ENCODE measurements at regions not wholly inside any gene's neighbourhood (a gene's known extent, or its start where the extent isn't known, plus 50 kb on each side); places are given as distances from the start of the nearest gene placed in this dataset.

GRCh38 chr5:93078082-93079038, 502.7 kb downstream of the NR2F1-AS1 start:
- no peaks in the 10 kb centered on the region for H3K9me3 Mint-ChIP-seq
- no peak overlapping the region for H3K4me3 Mint-ChIP-seq
- H3K27me3 Mint-ChIP-seq = no peaks in the 10 kb centered on the region
- DNase-seq = no peak
- no peak overlapping the region for H3K27ac Mint-ChIP-seq
- no peaks in the 10 kb centered on the region for H3K36me3 Mint-ChIP-seq
- no peaks in the 10 kb centered on the region for H3K4me1 Mint-ChIP-seq

- Mint-ChIP-seq H3K27ac (no peak overlapping the region), H3K9me3 (no peaks in the 10 kb centered on the region), H3K4me3 (no peak overlapping the region), H3K4me1 (no peaks in the 10 kb centered on the region), H3K27me3 (no peaks in the 10 kb centered on the region), H3K36me3 (no peaks in the 10 kb centered on the region)
- no peak for DNase-seq
Measured at GRCh38 chr5:93076566-93076965, 504.5 kb downstream of the NR2F1-AS1 start.

GRCh38 chr5:93076096-93076495, 504.9 kb downstream of the NR2F1-AS1 start:
- no peak overlapping the region for H3K4me3 Mint-ChIP-seq
- DNase-seq = no peak
- H3K4me1 Mint-ChIP-seq = no peaks in the 10 kb centered on the region
- no peaks in the 10 kb centered on the region for H3K36me3 Mint-ChIP-seq
- no peaks in the 10 kb centered on the region for H3K9me3 Mint-ChIP-seq
- H3K27ac Mint-ChIP-seq = no peak overlapping the region
- H3K27me3 Mint-ChIP-seq = no peaks in the 10 kb centered on the region

GRCh38 chr5:93073547-93073946, 507.5 kb downstream of the NR2F1-AS1 start:
- Mint-ChIP-seq H3K36me3 (no peaks in the 10 kb centered on the region), H3K4me1 (no peaks in the 10 kb centered on the region), H3K27me3 (no peaks in the 10 kb centered on the region), H3K27ac (no peak overlapping the region), H3K9me3 (no peaks in the 10 kb centered on the region), H3K4me3 (no peak overlapping the region)
- no peak for DNase-seq

GRCh38 chr5:93072831-93073459, 508.1 kb downstream of the NR2F1-AS1 start:
- Mint-ChIP-seq H3K27me3 (no peaks in the 10 kb centered on the region), H3K9me3 (no peaks in the 10 kb centered on the region), H3K4me3 (no peak overlapping the region), H3K4me1 (no peaks in the 10 kb centered on the region), H3K36me3 (no peaks in the 10 kb centered on the region), H3K27ac (no peak overlapping the region)
- DNase-seq = no peak

GRCh38 chr5:93071710-93072109, 509.3 kb downstream of the NR2F1-AS1 start:
- Mint-ChIP-seq H3K27ac (no peak overlapping the region), H3K4me3 (no peak overlapping the region), H3K27me3 (no peaks in the 10 kb centered on the region), H3K4me1 (no peaks in the 10 kb centered on the region), H3K9me3 (no peaks in the 10 kb centered on the region), H3K36me3 (no peaks in the 10 kb centered on the region)
- DNase-seq = no peak

GRCh38 chr5:93070938-93071337, 510.1 kb downstream of the NR2F1-AS1 start:
- no peak for DNase-seq
- Mint-ChIP-seq H3K36me3 (no peaks in the 10 kb centered on the region), H3K27ac (no peak overlapping the region), H3K4me3 (no peak overlapping the region), H3K27me3 (no peaks in the 10 kb centered on the region), H3K4me1 (no peaks in the 10 kb centered on the region), H3K9me3 (no peaks in the 10 kb centered on the region)

GRCh38 chr5:93069276-93069675, 511.7 kb downstream of the NR2F1-AS1 start:
- Mint-ChIP-seq H3K9me3 (no peaks in the 10 kb centered on the region), H3K36me3 (no peaks in the 10 kb centered on the region), H3K4me1 (no peaks in the 10 kb centered on the region), H3K4me3 (no peak overlapping the region), H3K27ac (no peak overlapping the region), H3K27me3 (no peaks in the 10 kb centered on the region)
- DNase-seq = no peak

- Mint-ChIP-seq H3K9me3 (no peaks in the 10 kb centered on the region), H3K27me3 (no peaks in the 10 kb centered on the region), H3K4me1 (no peaks in the 10 kb centered on the region), H3K36me3 (no peaks in the 10 kb centered on the region), H3K27ac (no peak overlapping the region), H3K4me3 (no peak overlapping the region)
- DNase-seq = no peak
Measured at GRCh38 chr5:93062548-93062947, 518.5 kb downstream of the NR2F1-AS1 start.

- Mint-ChIP-seq H3K4me1 (no peaks in the 10 kb centered on the region), H3K36me3 (no peaks in the 10 kb centered on the region), H3K27ac (no peak overlapping the region), H3K4me3 (no peak overlapping the region), H3K9me3 (no peaks in the 10 kb centered on the region), H3K27me3 (no peaks in the 10 kb centered on the region)
- no peak for DNase-seq
Measured at GRCh38 chr5:93058309-93058708, 522.7 kb downstream of the NR2F1-AS1 start.

GRCh38 chr5:93057311-93057710, 523.7 kb downstream of the NR2F1-AS1 start:
- no peaks in the 10 kb centered on the region for H3K9me3 Mint-ChIP-seq
- H3K27ac Mint-ChIP-seq = no peak overlapping the region
- H3K36me3 Mint-ChIP-seq = no peaks in the 10 kb centered on the region
- no peak overlapping the region for H3K4me3 Mint-ChIP-seq
- no peaks in the 10 kb centered on the region for H3K4me1 Mint-ChIP-seq
- no peaks in the 10 kb centered on the region for H3K27me3 Mint-ChIP-seq
- no peak for DNase-seq

GRCh38 chr5:93055971-93056370, 525.0 kb downstream of the NR2F1-AS1 start:
- no peak overlapping the region for H3K4me3 Mint-ChIP-seq
- no peaks in the 10 kb centered on the region for H3K27me3 Mint-ChIP-seq
- no peaks in the 10 kb centered on the region for H3K36me3 Mint-ChIP-seq

GRCh38 chr5:93055561-93055960, 525.5 kb downstream of the NR2F1-AS1 start:
- DNase-seq = no peak
- H3K9me3 Mint-ChIP-seq = no peaks in the 10 kb centered on the region
- no peak overlapping the region for H3K27ac Mint-ChIP-seq
- H3K27me3 Mint-ChIP-seq = no peaks in the 10 kb centered on the region
- no peaks in the 10 kb centered on the region for H3K4me1 Mint-ChIP-seq
- H3K36me3 Mint-ChIP-seq = no peaks in the 10 kb centered on the region
- H3K4me3 Mint-ChIP-seq = no peak overlapping the region

More at GRCh38 chr5:93055971-93056370, 525.0 kb downstream of the NR2F1-AS1 start:
- H3K9me3 Mint-ChIP-seq = no peaks in the 10 kb centered on the region
- no peaks in the 10 kb centered on the region for H3K4me1 Mint-ChIP-seq
- no peak for DNase-seq
- no peak overlapping the region for H3K27ac Mint-ChIP-seq

GRCh38 chr5:93054424-93055163, 526.4 kb downstream of the NR2F1-AS1 start:
- no peak for DNase-seq
- no peak overlapping the region for H3K27ac Mint-ChIP-seq
- H3K27me3 Mint-ChIP-seq = no peaks in the 10 kb centered on the region
- no peaks in the 10 kb centered on the region for H3K4me1 Mint-ChIP-seq
- no peaks in the 10 kb centered on the region for H3K36me3 Mint-ChIP-seq
- no peaks in the 10 kb centered on the region for H3K9me3 Mint-ChIP-seq
- no peak overlapping the region for H3K4me3 Mint-ChIP-seq

- no peak for DNase-seq
- no peak overlapping the region for H3K27ac Mint-ChIP-seq
- H3K36me3 Mint-ChIP-seq = no peaks in the 10 kb centered on the region
- no peaks in the 10 kb centered on the region for H3K9me3 Mint-ChIP-seq
- no peaks in the 10 kb centered on the region for H3K27me3 Mint-ChIP-seq
- no peak overlapping the region for H3K4me3 Mint-ChIP-seq
- H3K4me1 Mint-ChIP-seq = no peaks in the 10 kb centered on the region
Measured at GRCh38 chr5:93053825-93054224, 527.2 kb downstream of the NR2F1-AS1 start.

Measured in activated naive CD8-positive, alpha-beta T cell treated with anti-CD3 and anti-CD28 coated beads for 36 hours (primary cell).